ENCODE measurements at regions not wholly inside any gene's neighbourhood (a gene's known extent, or its start where the extent isn't known, plus 50 kb on each side); places are given as distances from the start of the nearest gene placed in this dataset.

GRCh38 chr13:103810026-103810425, 743.8 kb upstream of the SLC10A2 start:
- peaks cover 30% of the 10 kb centered on the region for H3K9me3 Mint-ChIP-seq
- H3K27ac Mint-ChIP-seq = no peak overlapping the region
- 0 out of 2 replicates have a peak, but pooled peaks cover 7% of the 10 kb centered on the region for H3K36me3 Mint-ChIP-seq (ENCODE audit: low read depth)
- no peaks in the 10 kb centered on the region for H3K4me1 Mint-ChIP-seq (ENCODE audit: low read depth)
- TF ChIP-seq CTCF (IDR thresholded peaks at IDR 0.05) = no peak
- H3K4me3 Mint-ChIP-seq = no peak overlapping the region
- no peaks in the 10 kb centered on the region; the same call in 1 of the 2 replicates for H3K27me3 Mint-ChIP-seq (ENCODE audit: insufficient read depth)
- no peak for DNase-seq

GRCh38 chr13:103805771-103806170, 739.6 kb upstream of the SLC10A2 start:
- no peak for TF ChIP-seq CTCF (IDR thresholded peaks at IDR 0.05)
- Mint-ChIP-seq H3K36me3 (ENCODE audit: low read depth) (0 out of 2 replicates have a peak, but pooled peaks cover 7% of the 10 kb centered on the region), H3K4me1 (ENCODE audit: low read depth) (no peaks in the 10 kb centered on the region), H3K9me3 (peaks cover 46% of the 10 kb centered on the region), H3K4me3 (no peak overlapping the region), H3K27ac (no peak overlapping the region), H3K27me3 (ENCODE audit: insufficient read depth) (no peaks in the 10 kb centered on the region)
- no peak for DNase-seq

GRCh38 chr13:103803349-103803748, 737.1 kb upstream of the SLC10A2 start:
- no peak for TF ChIP-seq CTCF (IDR thresholded peaks at IDR 0.05)
- peaks cover 51% of the 10 kb centered on the region for H3K9me3 Mint-ChIP-seq
- no peak overlapping the region for H3K27ac Mint-ChIP-seq
- H3K27me3 Mint-ChIP-seq (ENCODE audit: insufficient read depth) = no peaks in the 10 kb centered on the region
- H3K36me3 Mint-ChIP-seq (ENCODE audit: low read depth) = 0 out of 2 replicates have a peak, but pooled peaks cover 7% of the 10 kb centered on the region
- no peak for DNase-seq
- H3K4me3 Mint-ChIP-seq = no peak overlapping the region
- no peaks in the 10 kb centered on the region for H3K4me1 Mint-ChIP-seq (ENCODE audit: low read depth)

GRCh38 chr13:103799028-103799427, 732.8 kb upstream of the SLC10A2 start:
- H3K27ac Mint-ChIP-seq = no peak overlapping the region
- H3K4me1 Mint-ChIP-seq (ENCODE audit: low read depth) = no peaks in the 10 kb centered on the region
- H3K27me3 Mint-ChIP-seq (ENCODE audit: insufficient read depth) = no peaks in the 10 kb centered on the region
- no peak for DNase-seq
- H3K4me3 Mint-ChIP-seq = no peak overlapping the region
- no peak for TF ChIP-seq CTCF (IDR thresholded peaks at IDR 0.05)
- H3K9me3 Mint-ChIP-seq = peaks cover 30% of the 10 kb centered on the region
- no peaks in the 10 kb centered on the region for H3K36me3 Mint-ChIP-seq (ENCODE audit: low read depth)

- no peak overlapping the region for H3K4me3 Mint-ChIP-seq
- no peaks in the 10 kb centered on the region for H3K4me1 Mint-ChIP-seq (ENCODE audit: low read depth)
- H3K9me3 Mint-ChIP-seq = peaks cover 30% of the 10 kb centered on the region
- H3K36me3 Mint-ChIP-seq (ENCODE audit: low read depth) = no peaks in the 10 kb centered on the region
- DNase-seq = no peak
- H3K27ac Mint-ChIP-seq = no peak overlapping the region
- TF ChIP-seq CTCF (IDR thresholded peaks at IDR 0.05) = no peak
- H3K27me3 Mint-ChIP-seq (ENCODE audit: insufficient read depth) = no peaks in the 10 kb centered on the region
Observed at GRCh38 chr13:103795892-103796478, 729.8 kb upstream of the SLC10A2 start.
